ENCODE measurements at regions not wholly inside any gene's neighbourhood (a gene's known extent, or its start where the extent isn't known, plus 50 kb on each side); places are given as distances from the start of the nearest gene placed in this dataset.

GRCh38 chr1:5611851-5612250, 380.4 kb downstream of the NPHP4 start:
- peaks cover 0 to 11% (median 3%) of the 10 kb centered on the region in 4 donors for H3K27me3 ChIP-seq (ENCODE audit: control insufficient read depth in 4 of 4, insufficient read depth in 4 of 4, low read length in 3 of 4)
- H3K36me3 ChIP-seq (ENCODE audit: control insufficient read depth in 4 of 4, insufficient read depth in 3 of 4, low read depth in 1 of 4, low read length in 3 of 4): no peaks in the 10 kb centered on the region
- H3K4me1 ChIP-seq (ENCODE audit: control insufficient read depth in 4 of 4, insufficient read depth in 4 of 4, low read length in 3 of 4): no peaks in the 10 kb centered on the region
- H3K9me3 ChIP-seq (ENCODE audit: control insufficient read depth in 4 of 4, low read length in 3 of 4): peaks cover 0 to 6% (median under 1%) of the 10 kb centered on the region in 4 donors
- 77% methylated on average over 3 of the region's 3 CpGs for WGBS
- no peak overlapping the region for H3K27ac ChIP-seq (ENCODE audit: low read depth in 1 of 2, low read length in 2 of 2)
- no peak overlapping the region for H3K9ac ChIP-seq (ENCODE audit: low read depth in 1 of 2, low read length in 2 of 2)
- no peak for DNase-seq (ENCODE audit: low spot score)
- H3K4me3 ChIP-seq (ENCODE audit: low read depth in 1 of 3, low read length in 3 of 3): no peak overlapping the region
- TF ChIP-seq MAX (IDR thresholded peaks at IDR 0.05) (no peak), YY1 (IDR thresholded peaks at IDR 0.05) (no peak), ZBTB33 (IDR thresholded peaks at IDR 0.05) (no peak), JUND (IDR thresholded peaks at IDR 0.05) (no peak), SP1 (IDR thresholded peaks at IDR 0.05) (no peak), CTCF (IDR thresholded peaks at IDR 0.05; ENCODE audit: low read depth, low read length, missing input control) (no peak), EGR1 (IDR thresholded peaks at IDR 0.05; ENCODE audit: low read depth in 2 of 2) (no peak), RAD21 (IDR thresholded peaks at IDR 0.05) (no peak), FOXA2 (IDR thresholded peaks at IDR 0.05) (no peak), RXRA (IDR thresholded peaks at IDR 0.05) (no peak), HNF4A (conservative IDR thresholded peaks at IDR 0.05) (no peak), NR2F2 (IDR thresholded peaks at IDR 0.05) (no peak), GABPA (IDR thresholded peaks at IDR 0.05 in 1 of 2, conservative IDR thresholded peaks at IDR 0.05 in 1 of 2) (no peak), REST (IDR thresholded peaks at IDR 0.05) (no peak)
- TF ChIP-seq, protein P1, sequence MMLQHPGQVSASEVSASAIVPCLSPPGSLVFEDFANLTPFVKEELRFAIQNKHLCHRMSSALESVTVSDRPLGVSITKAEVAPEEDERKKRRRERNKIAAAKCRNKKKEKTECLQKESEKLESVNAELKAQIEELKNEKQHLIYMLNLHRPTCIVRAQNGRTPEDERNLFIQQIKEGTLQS (IDR thresholded peaks at IDR 0.05): no peak

DNA sequence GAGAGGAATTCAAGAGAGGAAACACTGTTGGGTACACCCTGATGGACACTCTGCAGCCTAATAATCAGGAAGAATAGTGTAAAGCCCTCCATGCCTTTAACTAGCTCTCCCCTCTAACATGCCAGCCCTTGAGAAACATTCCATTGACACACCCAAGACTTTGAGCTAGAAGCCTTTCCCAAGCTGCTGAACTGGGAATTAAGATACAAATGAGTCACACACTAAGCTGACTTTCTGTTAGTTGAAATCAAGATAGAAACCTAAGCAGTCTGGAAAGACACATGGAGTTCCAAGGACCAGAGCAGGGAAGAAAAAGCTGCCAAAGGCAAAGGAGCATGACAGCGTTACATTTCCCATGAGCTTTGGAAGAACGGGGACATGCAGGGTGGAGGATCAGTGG, 380.8 kb downstream of the NPHP4 start:
- H3K9me3 ChIP-seq (ENCODE audit: control insufficient read depth in 4 of 4, low read length in 3 of 4): peaks cover 0 to 6% (median under 1%) of the 10 kb centered on the region in 4 donors
- TF ChIP-seq, protein P1 (IDR thresholded peaks at IDR 0.05): no peak
- no peak for TF ChIP-seq FOXA1 (IDR thresholded peaks at IDR 0.05)
- DNase-seq (ENCODE audit: low spot score): no peak
- H3K9ac ChIP-seq (ENCODE audit: low read depth in 1 of 2, low read length in 2 of 2): no peak overlapping the region
- H3K27ac ChIP-seq (ENCODE audit: low read depth in 1 of 2, low read length in 2 of 2): no peak overlapping the region
- H3K36me3 ChIP-seq (ENCODE audit: control insufficient read depth in 4 of 4, insufficient read depth in 3 of 4, low read depth in 1 of 4, low read length in 3 of 4): no peaks in the 10 kb centered on the region
- H3K27me3 ChIP-seq (ENCODE audit: control insufficient read depth in 4 of 4, insufficient read depth in 4 of 4, low read length in 3 of 4): peaks cover 0 to 8% (median 3%) of the 10 kb centered on the region in 4 donors
- WGBS: 87% methylated on average over 2 of the region's 2 CpGs
- H3K4me3 ChIP-seq (ENCODE audit: low read depth in 1 of 3, low read length in 3 of 3): no peak overlapping the region
- no peaks in the 10 kb centered on the region for H3K4me1 ChIP-seq (ENCODE audit: control insufficient read depth in 4 of 4, insufficient read depth in 4 of 4, low read length in 3 of 4)
